GM18505 (cell line): ENCODE measurements at regions not wholly inside any gene's neighbourhood (a gene's known extent, or its start where the extent isn't known, plus 50 kb on each side); places are given as distances from the start of the nearest gene placed in this dataset.

Experiments
- ATAC-seq: cut with Tn5 transposase; IDR thresholded peaks from one replicate; pipeline ENCODE4 v1.9.1; 2021; ENCODE audit not compliant: unreplicated experiment
- POLR2A ChIP-seq: IDR thresholded peaks from 4 replicates; pipeline ENCODE4 v1.6.1; 2011; ENCODE audit warnings: borderline replicate concordance; ENCODE audit not compliant: insufficient read depth, insufficient read length; ENCODE audit errors: extremely low read depth

GRCh38 chr17:79524213-79525187, 86.4 kb downstream of the RBFOX3 start:
- no peak for ATAC-seq
- TF ChIP-seq POLR2A, result no peak

- no peak for ATAC-seq
- no peak for TF ChIP-seq POLR2A
Observed at GRCh38 chr17:79522414-79522813, 88.4 kb downstream of the RBFOX3 start.

- ATAC-seq, result no peak
- TF ChIP-seq POLR2A, result no peak
Observed at GRCh38 chr17:79521225-79521624, 89.6 kb downstream of the RBFOX3 start.

- ATAC-seq, result no peak
- no peak for TF ChIP-seq POLR2A
Observed at GRCh38 chr17:79520167-79521165, 90.4 kb downstream of the RBFOX3 start.

- TF ChIP-seq POLR2A, result no peak
- no peak for ATAC-seq
Observed at GRCh38 chr17:79519601-79520000, 91.2 kb downstream of the RBFOX3 start.

- no peak for ATAC-seq
- no peak for TF ChIP-seq POLR2A
Observed at GRCh38 chr17:79518585-79519523, 92.0 kb downstream of the RBFOX3 start.

GRCh38 chr17:79517827-79518584, 92.8 kb downstream of the RBFOX3 start:
- ATAC-seq, result no peak
- no peak for TF ChIP-seq POLR2A

- TF ChIP-seq POLR2A, result no peak
- no peak for ATAC-seq
Observed at GRCh38 chr17:79515646-79516571, 94.9 kb downstream of the RBFOX3 start.

- TF ChIP-seq POLR2A, result no peak
- no peak for ATAC-seq
Observed at GRCh38 chr17:79515110-79515509, 95.7 kb downstream of the RBFOX3 start.

GRCh38 chr17:79513820-79514535, 96.9 kb downstream of the RBFOX3 start:
- no peak for ATAC-seq
- TF ChIP-seq POLR2A, result no peak
